SK-N-SH treated with all-trans-retinoic acid at 6 μM for 48 hours (cell line): ENCODE measurements at regions not wholly inside any gene's neighbourhood (a gene's known extent, or its start where the extent isn't known, plus 50 kb on each side); places are given as distances from the start of the nearest gene placed in this dataset.

Experiments
- ATAC-seq: fragments of 200-7000 bp; cut with Tn5 transposase; 3 replicates; pipeline ENCODE4 v1.9.1; 2020; ENCODE audit warnings: mild to moderate bottlenecking, moderate library complexity
- ARNTL ChIP-seq: fragments of 450-650 bp; formaldehyde crosslinking; IDR thresholded peaks from 2 replicates; pipeline ENCODE4 v1.5.0; 2020; ENCODE audit warnings: low read depth, mild to moderate bottlenecking, moderate library complexity, borderline replicate concordance
- BACH2 ChIP-seq: fragments of 250-450 bp; sonication (Bioruptor Pico); IDR thresholded peaks from 2 replicates; pipeline ENCODE4 v1.9.0; 2021; ENCODE audit warnings: mild to moderate bottlenecking, borderline replicate concordance
- CREB5 ChIP-seq: fragments of 250-450 bp; sonication (Bioruptor Pico); IDR thresholded peaks from 2 replicates; pipeline ENCODE4 v1.5.1; 2020; ENCODE audit warnings: low read depth, mild to moderate bottlenecking, moderate library complexity
- CSDC2 ChIP-seq: fragments of 250-450 bp; sonication (Bioruptor Pico); IDR thresholded peaks from 2 replicates; pipeline ENCODE4 v1.5.0; 2020; ENCODE audit warnings: mild to moderate bottlenecking, moderate library complexity
- CSRNP3 ChIP-seq: fragments of 250-450 bp; sonication (Bioruptor Pico); IDR thresholded peaks from 2 replicates; pipeline ENCODE4 v1.5.1; 2021; ENCODE audit warnings: mild to moderate bottlenecking, moderate library complexity
- ESRRG ChIP-seq: fragments of 250-450 bp; sonication (Bioruptor Pico); IDR thresholded peaks from 2 replicates; pipeline ENCODE4 v1.6.1; 2021; ENCODE audit warnings: mild to moderate bottlenecking
- ISL1 ChIP-seq: fragments of 250-450 bp; sonication (Bioruptor Pico); IDR thresholded peaks from 2 replicates; pipeline ENCODE4 v2.1.2; 2022; ENCODE audit warnings: mild to moderate bottlenecking, moderate library complexity
- POU6F1 ChIP-seq: fragments of 250-450 bp; sonication (Bioruptor Pico); IDR thresholded peaks from 2 replicates; pipeline ENCODE4 v1.8.0; 2021; ENCODE audit warnings: low read depth, mild to moderate bottlenecking, moderate library complexity, borderline replicate concordance
- PPARA ChIP-seq: fragments of 250-450 bp; sonication (Bioruptor Pico); IDR thresholded peaks from 2 replicates; pipeline ENCODE4 v1.5.0; 2020; ENCODE audit warnings: mild to moderate bottlenecking, borderline replicate concordance
- SNAI2 ChIP-seq: fragments of 250-450 bp; sonication (Bioruptor Pico); IDR thresholded peaks from 2 replicates; pipeline ENCODE4 v1.5.0; 2020; ENCODE audit warnings: mild to moderate bottlenecking, moderate library complexity
- TCF4 ChIP-seq: fragments of 250-450 bp; sonication (Bioruptor Pico); IDR thresholded peaks from 2 replicates; pipeline ENCODE4 v1.8.0; 2021; ENCODE audit warnings: mild to moderate bottlenecking, moderate library complexity, borderline replicate concordance
- TOX ChIP-seq: fragments of 250-450 bp; sonication (Bioruptor Pico); IDR thresholded peaks from 2 replicates; pipeline ENCODE4 v1.8.0; 2021; ENCODE audit warnings: mild to moderate bottlenecking, moderate library complexity, borderline replicate concordance
- TSHZ2 ChIP-seq: fragments of 250-450 bp; sonication (Bioruptor Pico); IDR thresholded peaks from 2 replicates; pipeline ENCODE4 v1.5.0; 2020; ENCODE audit warnings: mild to moderate bottlenecking, moderate library complexity
- ZC3H10 ChIP-seq: fragments of 250-450 bp; sonication (Bioruptor Pico); IDR thresholded peaks from 2 replicates; pipeline ENCODE4 v1.5.1; 2021; ENCODE audit warnings: mild to moderate bottlenecking, moderate library complexity
- ZFP3 ChIP-seq: fragments of 250-450 bp; sonication (Bioruptor Pico); IDR thresholded peaks from 2 replicates; pipeline ENCODE4 v1.5.0; 2020; ENCODE audit warnings: mild to moderate bottlenecking, moderate library complexity
- ZFP30 ChIP-seq: fragments of 450-650 bp; formaldehyde crosslinking; IDR thresholded peaks from 2 replicates; pipeline ENCODE4 v1.5.0; 2022; ENCODE audit warnings: mild to moderate bottlenecking, moderate library complexity
- ZNF565 ChIP-seq: fragments of 450-650 bp; formaldehyde crosslinking; conservative IDR thresholded peaks from 2 replicates; pipeline ENCODE4 v1.5.0; 2020; ENCODE audit warnings: low read depth, mild to moderate bottlenecking, moderate library complexity
- ZNF70 ChIP-seq: fragments of 450-650 bp; formaldehyde crosslinking; IDR thresholded peaks from 2 replicates; pipeline ENCODE4 v1.5.0; 2020; ENCODE audit warnings: mild to moderate bottlenecking, moderate library complexity
- ZNF8 ChIP-seq: fragments of 450-650 bp; formaldehyde crosslinking; IDR thresholded peaks from 2 replicates; pipeline ENCODE4 v1.5.0; 2020; ENCODE audit warnings: mild to moderate bottlenecking, moderate library complexity

DNA sequence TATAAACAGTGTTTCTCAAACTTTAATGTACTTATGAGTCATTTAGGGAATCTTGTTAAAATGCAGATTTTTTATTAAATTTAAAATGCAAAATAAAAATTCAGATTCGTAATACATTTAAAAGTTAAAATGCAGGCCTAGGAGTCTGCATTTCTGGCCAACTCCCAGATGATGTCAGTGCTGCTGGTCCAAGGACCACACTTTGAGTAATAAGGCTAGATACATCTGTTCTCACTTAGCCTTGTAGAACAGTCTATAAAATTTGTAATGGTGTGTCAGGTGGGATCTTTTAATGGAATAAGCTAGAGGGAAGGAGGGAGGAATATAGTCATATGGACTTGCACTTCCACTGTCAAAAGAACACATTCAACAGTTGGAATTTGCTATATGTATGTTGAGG lies 295.6 kb upstream of the BMP2 start:
- no peak for TF ChIP-seq CSDC2 (CRISPR knock-in tag)
- TF ChIP-seq SNAI2 (CRISPR knock-in tag) = no peak
- TF ChIP-seq PPARA (CRISPR knock-in tag) = no peak
- TF ChIP-seq TOX (CRISPR knock-in tag) = no peak
- TF ChIP-seq CREB5 (CRISPR knock-in tag) = no peak
- TF ChIP-seq POU6F1 (CRISPR knock-in tag) = no peak
- no peak for TF ChIP-seq ZNF565 (CRISPR knock-in tag)
- TF ChIP-seq ESRRG (CRISPR knock-in tag) = no peak
- no peak for TF ChIP-seq ZNF8 (CRISPR knock-in tag)
- no peak for TF ChIP-seq ISL1 (CRISPR knock-in tag)
- TF ChIP-seq CSRNP3 (CRISPR knock-in tag) = no peak
- TF ChIP-seq ZFP30 (CRISPR knock-in tag) = no peak
- TF ChIP-seq ZC3H10 (CRISPR knock-in tag) = no peak
- no peak for TF ChIP-seq TCF4 (CRISPR knock-in tag)
- TF ChIP-seq ARNTL (CRISPR knock-in tag) = no peak
- no peak for TF ChIP-seq ZNF70 (CRISPR knock-in tag)
- TF ChIP-seq TSHZ2 (CRISPR knock-in tag) = no peak
- no peak for TF ChIP-seq BACH2
- no peak for TF ChIP-seq ZFP3 (CRISPR knock-in tag)
- ATAC-seq = no peak

DNA sequence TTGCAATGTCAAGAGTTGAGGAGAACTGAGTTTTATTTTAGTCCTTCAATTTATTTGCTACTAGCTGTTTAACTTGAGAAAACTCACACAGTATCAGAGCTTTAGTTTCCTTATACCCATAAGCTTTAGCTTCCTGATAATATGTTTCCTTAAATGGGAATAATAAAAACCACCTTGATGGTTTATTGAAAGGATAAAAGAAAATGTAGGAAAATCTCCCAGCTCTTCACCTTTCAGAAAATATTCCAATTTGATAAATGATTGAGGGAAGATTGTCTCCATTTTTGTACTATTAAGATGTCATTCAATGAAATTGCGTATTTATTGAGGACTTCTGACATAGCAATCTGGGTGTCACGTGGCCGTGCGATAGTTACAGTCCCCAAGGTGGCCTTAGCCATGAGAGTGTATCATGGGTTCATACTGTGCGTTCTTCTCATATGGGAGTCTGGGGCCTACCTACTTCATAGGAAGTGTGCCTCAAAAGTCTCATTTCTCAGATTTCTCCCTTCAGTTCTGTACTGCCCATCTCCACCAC lies 296.3 kb upstream of the BMP2 start:
- TF ChIP-seq BACH2 = no peak
- no peak for TF ChIP-seq TSHZ2 (CRISPR knock-in tag)
- no peak for TF ChIP-seq ZNF565 (CRISPR knock-in tag)
- no peak for TF ChIP-seq ZNF8 (CRISPR knock-in tag)
- no peak for TF ChIP-seq CREB5 (CRISPR knock-in tag)
- TF ChIP-seq TCF4 (CRISPR knock-in tag) = no peak
- no peak for TF ChIP-seq SNAI2 (CRISPR knock-in tag)
- TF ChIP-seq CSRNP3 (CRISPR knock-in tag) = no peak
- no peak for ATAC-seq
